EL (cell line): ENCODE measurements at regions not wholly inside any gene's neighbourhood (a gene's known extent, or its start where the extent isn't known, plus 50 kb on each side); places are given as distances from the start of the nearest gene placed in this dataset.

Experiments used
- DNase-seq: peaks from one replicate; pipeline ENCODE4 v3.0.0-alpha.2; 2016

GRCh38 chr15:97410897-97411575, 549.5 kb upstream of the ARRDC4 start:
- DNase-seq: no peak

GRCh38 chr15:97420130-97420529, 540.4 kb upstream of the ARRDC4 start:
- no peak for DNase-seq

GRCh38 chr15:97425596-97425995, 534.9 kb upstream of the ARRDC4 start:
- no peak for DNase-seq

GRCh38 chr15:97443101-97443500, 517.4 kb upstream of the ARRDC4 start:
- DNase-seq: no peak

- DNase-seq: no peak
These were observed 514.4 kb upstream of the ARRDC4 start for GRCh38 chr15:97446138-97446537.

- no peak for DNase-seq
These were observed 503.8 kb upstream of the ARRDC4 start for GRCh38 chr15:97456521-97457202.

GRCh38 chr15:97457203-97457847, 503.2 kb upstream of the ARRDC4 start:
- DNase-seq: no peak

GRCh38 chr15:97459771-97460170, 500.7 kb upstream of the ARRDC4 start:
- no peak for DNase-seq

- DNase-seq: no peak
These were observed 499.3 kb upstream of the ARRDC4 start for GRCh38 chr15:97461226-97461625.

GRCh38 chr15:97463696-97464095, 496.8 kb upstream of the ARRDC4 start:
- DNase-seq: no peak

- no peak for DNase-seq
These were observed 490.1 kb upstream of the ARRDC4 start for GRCh38 chr15:97470417-97470816.

- DNase-seq: no peak
These were observed 486.9 kb upstream of the ARRDC4 start for GRCh38 chr15:97473627-97474026.

- DNase-seq: no peak
These were observed 480.5 kb upstream of the ARRDC4 start for GRCh38 chr15:97479957-97480356.

GRCh38 chr15:97482521-97482920, 478.0 kb upstream of the ARRDC4 start:
- DNase-seq: no peak

GRCh38 chr15:97483232-97483631, 477.3 kb upstream of the ARRDC4 start:
- DNase-seq: no peak

- no peak for DNase-seq
These were observed 470.1 kb upstream of the ARRDC4 start for GRCh38 chr15:97490429-97490828.

GRCh38 chr15:97501291-97501690, 459.2 kb upstream of the ARRDC4 start:
- no peak for DNase-seq

- DNase-seq: peak; percentile 2
These were observed 458.5 kb upstream of the ARRDC4 start for GRCh38 chr15:97502038-97502437.

GRCh38 chr15:97504031-97504792, 456.3 kb upstream of the ARRDC4 start:
- DNase-seq: peak; percentile 18

- no peak for DNase-seq
These were observed 442.8 kb upstream of the ARRDC4 start for GRCh38 chr15:97517737-97518136.

GRCh38 chr15:97520689-97521088, 439.8 kb upstream of the ARRDC4 start:
- no peak for DNase-seq

GRCh38 chr15:97521381-97522285, 438.9 kb upstream of the ARRDC4 start:
- DNase-seq: peak; percentile 0
